ENCODE measurements at regions not wholly inside any gene's neighbourhood (a gene's known extent, or its start where the extent isn't known, plus 50 kb on each side); places are given as distances from the start of the nearest gene placed in this dataset.

DNA sequence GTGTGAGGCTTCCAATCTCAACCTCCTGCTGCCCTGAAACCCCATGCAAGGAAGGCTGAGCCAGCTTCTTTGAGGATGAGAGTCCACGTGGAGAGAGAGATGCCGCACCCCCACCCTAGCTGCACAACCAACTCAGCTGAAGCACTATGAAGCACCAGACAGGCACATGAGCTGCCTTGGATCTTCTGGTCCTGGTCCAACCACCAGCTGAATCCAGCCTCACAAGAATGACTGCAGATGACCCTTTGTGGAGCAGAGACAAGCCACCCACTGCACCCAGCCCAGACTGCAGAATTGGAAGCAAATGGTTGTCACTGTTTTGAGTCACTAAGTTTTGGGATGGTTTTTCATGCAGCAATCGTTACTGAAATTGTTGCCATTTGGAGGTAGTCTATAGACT lies 149.6 kb upstream of the SYT13 start:
- DNase-seq: no peak

DNA sequence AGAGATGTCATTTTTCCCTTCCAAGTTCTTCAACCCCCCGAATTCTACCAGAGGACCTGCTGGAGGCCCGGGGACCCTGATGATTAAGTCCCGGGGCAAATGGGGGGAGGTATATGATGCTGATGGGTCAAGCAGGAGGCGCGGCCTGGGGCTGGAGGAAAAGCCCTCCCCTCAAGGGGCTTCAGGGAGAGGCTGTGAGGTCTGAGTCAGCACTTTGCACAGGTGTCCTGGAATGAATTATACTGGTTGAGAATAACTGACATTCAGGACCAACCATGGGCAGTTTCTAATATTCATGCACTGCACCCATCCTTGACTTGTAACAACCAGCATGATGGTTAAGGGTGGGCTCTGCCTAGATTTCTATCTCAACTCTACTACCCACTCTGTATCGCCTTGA lies 146.8 kb upstream of the SYT13 start:
- no peak for DNase-seq

DNA sequence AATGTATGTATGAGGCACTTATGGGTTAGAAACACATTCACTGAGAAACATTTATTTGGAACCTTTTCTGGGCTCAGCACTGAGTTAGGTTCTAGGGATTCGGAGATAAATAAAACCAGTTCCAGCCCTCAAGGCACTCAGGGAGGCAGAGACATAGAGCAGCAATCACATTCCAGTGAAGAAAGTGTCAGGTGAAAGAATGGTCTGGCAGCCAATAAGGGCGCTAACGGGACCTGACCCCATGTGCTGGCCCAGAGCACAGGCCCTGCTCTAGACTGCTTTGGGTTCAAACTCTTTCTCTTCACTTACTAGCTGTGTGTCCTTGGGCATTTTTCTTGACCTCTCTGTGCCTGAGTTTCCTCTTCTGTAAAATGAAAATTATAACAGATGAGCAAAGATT lies 146.0 kb upstream of the SYT13 start:
- DNase-seq: no peak

DNA sequence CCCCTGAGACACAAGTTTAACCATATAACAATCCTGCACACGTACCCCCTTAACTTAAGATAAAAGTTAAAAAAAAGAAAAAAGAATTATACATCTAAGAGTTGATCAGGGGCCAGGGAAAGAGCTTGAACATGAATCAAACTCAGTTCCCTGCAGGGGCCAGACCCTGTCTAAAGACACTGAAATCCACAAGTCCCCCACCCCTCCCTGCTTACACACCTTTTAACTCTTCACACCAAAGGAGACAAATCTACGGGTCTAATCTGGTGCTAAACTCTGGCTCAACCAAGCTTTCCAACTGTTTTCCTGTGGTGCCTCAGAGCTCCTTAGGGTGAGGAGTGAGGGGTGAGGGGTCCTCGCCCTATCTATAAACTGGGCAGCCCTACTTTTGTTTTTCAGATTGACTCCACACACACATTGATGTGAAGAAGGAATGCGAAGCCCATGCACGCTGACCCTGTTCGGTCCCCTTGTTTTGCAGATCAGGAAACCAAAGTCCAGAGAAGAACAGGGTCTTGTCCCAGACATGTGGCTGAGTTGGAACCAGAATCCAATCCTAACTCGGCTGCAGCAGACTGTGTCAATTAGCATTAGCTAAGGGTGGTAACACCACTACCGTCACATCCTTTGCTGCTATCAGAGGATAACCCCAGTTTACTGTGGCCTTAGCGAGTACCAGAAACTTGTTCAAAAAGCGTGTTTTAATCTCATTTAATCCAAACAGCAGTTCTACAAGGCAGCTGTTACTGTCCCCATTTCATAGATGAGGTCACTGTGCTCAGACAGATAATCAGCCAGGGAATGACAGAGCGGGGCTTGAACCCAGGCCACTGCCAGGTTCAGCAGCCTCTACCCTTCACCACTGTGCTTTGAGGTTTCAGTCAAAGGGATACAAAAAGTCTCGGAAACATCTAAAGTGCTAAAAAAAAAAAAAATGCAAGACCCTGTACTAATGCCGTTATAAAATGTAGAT lies 145.2 kb upstream of the SYT13 start:
- DNase-seq: no peak

DNA sequence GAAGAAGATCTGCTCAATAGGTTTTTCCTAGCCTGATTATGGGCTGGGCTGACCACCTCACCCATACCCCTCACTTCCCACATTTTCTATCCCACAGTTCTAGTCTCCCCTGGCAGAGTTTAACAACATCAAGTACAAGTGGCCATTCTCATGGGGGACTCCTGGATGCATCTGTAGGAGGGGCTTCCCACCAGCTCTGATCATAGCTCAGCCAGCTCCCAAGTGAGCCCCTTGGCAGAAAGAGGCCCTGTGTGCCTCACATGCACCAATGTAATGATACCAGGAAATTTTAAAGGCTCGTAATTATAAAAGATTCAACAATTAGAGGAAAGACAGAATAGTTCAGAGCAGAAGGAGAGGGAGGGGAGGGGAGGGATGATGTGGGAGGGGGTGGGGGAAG lies 144.2 kb upstream of the SYT13 start:
- DNase-seq: no peak

DNA sequence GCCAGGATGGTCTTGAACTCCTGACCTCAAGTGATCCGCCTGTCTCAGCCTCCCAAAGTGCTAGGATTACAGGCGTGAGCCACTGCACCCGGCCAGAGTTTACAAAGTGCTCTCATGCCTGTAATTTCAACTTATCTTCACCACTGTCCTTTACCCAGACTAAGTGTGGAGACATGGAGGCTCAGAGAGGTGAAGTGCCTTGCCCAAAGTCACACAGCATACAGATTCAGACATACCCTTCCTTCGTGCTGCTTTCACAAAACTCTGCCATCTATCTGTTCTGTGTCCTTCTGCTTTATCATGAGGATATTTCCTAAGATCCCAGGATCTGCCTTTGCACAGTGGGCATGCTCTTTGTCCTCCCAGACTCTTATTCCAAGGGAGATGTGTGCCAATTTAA lies 143.6 kb upstream of the SYT13 start:
- no peak for DNase-seq

DNA sequence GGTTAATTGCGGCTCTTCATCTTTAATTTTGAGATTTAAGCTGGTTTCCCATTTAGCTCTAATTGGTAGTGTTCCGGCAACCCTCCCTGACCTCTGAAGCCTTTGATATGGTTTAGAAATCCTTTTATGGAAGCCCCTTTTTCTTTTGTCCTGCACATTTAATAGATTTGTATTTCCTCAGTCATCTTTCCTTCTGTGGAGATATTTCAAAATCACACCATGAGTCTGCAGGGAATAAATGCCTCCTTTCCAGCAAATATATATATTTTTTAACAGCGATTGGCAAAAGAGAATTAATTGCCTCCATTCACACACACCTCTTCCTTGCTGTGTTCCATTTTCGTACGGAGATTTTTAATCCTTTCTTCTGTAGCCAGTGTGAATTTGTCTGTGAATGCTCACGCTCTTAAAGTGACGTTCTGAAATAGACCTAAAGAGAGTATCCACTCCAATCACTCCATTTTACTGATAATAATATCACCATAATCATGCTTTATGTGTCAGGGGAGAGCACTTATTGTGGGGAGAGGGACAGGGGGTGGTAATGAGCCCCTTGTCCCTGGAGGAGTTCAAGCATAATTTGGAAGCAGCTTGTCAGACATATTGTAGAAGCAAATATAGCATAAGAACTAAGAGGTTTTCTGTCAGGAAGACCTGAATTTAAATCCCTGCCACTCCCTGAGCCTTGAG lies 142.5 kb upstream of the SYT13 start:
- DNase-seq: no peak

DNA sequence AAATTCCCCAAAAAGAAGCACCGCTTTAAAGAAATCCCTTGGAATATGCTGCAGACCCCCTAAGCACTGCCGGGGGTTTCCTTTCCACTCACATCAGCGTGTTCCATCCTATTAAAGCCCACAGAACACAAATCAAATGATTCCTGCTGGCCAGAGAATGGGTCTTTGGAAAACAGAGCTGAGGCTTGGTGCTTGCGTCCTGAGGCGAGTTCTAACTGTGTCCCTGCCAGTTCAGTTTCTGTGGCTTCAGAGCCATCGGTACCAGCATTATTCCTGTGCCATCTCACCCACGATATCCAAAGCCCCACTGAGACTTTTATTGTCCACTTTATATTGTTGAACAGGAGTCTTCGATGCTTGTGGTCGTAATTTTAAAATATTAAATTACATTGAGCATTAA lies 142.0 kb upstream of the SYT13 start:
- no peak for DNase-seq

DNA sequence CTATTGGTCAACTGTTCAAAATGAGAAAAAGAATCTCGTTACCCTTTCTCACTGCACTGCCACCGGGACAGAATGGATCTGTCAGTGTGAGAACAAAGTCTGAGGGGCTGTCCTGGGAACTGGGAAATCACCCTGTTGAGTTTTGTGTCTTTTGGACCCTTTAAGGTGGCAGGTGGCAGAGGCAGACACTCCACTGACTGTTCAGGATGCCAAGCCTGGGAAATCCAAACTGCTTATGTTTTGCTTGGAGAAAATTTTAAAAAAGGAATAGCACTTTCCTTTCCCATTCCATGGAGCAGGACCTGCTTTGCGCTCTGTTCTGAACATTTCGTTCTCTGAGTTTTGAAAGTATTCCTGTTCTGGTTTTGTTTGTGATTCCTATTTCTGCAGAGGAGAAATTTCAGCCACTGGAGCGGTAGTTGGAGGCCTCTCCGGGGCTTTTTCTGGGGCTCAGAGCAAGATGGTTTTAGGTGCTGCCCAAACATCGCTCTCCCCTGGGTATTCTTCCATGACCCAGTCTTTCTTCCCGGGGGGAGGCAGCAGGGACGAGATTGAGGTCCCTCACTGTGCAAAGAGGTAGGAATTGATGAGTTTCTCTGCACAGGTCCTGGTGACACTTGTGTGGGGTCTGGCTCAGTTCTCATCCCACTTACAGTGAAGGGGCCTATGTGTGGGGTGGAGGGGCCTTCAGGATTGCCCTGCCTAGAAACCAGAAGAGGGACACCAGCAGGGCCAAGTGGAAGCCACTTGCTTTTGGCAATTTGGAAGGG lies 138.5 kb upstream of the SYT13 start:
- DNase-seq: no peak

DNA sequence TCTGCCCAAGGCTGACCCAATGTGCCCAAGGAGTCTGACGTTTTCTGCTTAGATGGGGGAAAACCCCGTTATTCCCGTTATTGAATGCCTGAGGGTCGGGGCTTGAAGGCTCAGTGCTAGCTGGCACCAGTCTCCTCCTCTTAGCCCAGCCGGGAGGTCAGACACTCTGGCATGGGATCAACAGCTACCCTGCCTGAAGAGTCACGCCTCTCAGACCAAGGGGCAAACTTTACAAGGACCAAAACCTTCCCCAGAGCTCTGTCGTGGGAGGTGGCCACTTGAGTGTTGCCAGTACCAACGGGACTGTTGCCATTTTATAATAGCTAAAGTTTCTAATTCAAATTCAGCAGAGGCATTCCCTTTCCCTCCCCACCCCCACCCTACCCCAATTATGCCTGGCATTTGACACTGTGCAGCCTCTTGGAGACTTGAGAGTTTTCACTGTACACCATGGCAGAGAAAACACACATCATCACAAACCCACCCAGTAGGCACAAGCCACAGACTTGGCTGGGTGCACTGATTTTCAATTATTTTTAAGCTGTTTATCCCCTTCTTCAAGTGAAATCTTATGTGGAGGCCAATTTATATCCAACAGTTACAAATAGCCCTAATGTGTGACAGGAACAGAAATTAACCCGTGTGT lies 137.5 kb upstream of the SYT13 start:
- no peak for DNase-seq

DNA sequence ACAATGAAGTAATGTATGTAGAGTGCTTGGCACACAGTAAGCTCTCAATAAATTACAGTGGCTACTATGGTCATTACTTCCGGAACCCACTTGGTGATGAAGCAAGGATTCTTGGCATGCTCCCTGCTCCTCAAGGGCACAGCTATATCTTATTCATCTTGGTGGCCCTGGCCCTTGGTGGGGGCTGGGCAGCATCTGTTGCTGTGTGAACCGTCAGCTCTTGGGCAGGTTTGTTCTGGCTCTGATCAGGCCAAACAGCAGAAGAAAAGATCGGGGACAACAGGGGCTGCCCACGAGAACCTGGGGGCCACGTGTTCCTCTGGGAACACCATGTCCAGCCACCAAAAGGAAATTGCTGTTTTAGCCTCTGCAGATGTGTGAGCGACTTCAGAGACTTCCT lies 136.9 kb upstream of the SYT13 start:
- DNase-seq: no peak

DNA sequence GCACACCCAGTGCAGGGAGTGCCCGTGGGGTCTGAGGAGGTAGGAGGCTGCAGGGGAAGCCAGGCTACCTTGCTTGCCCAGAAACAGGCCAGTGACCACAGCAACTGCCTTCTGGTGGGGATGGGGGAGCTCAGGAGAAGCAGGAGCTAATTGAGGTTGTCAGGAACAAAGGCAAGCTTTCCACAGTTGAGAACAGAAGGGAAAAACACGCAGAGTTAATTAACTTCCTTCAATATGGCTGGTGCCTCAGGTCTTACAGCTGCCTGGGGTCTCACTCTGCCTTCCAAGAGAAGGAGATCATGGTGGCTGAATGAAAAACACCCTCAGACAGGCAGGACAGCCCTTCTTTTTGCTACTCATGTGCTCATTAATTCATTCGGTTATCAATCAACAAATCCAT lies 127.9 kb upstream of the SYT13 start:
- no peak for DNase-seq

DNA sequence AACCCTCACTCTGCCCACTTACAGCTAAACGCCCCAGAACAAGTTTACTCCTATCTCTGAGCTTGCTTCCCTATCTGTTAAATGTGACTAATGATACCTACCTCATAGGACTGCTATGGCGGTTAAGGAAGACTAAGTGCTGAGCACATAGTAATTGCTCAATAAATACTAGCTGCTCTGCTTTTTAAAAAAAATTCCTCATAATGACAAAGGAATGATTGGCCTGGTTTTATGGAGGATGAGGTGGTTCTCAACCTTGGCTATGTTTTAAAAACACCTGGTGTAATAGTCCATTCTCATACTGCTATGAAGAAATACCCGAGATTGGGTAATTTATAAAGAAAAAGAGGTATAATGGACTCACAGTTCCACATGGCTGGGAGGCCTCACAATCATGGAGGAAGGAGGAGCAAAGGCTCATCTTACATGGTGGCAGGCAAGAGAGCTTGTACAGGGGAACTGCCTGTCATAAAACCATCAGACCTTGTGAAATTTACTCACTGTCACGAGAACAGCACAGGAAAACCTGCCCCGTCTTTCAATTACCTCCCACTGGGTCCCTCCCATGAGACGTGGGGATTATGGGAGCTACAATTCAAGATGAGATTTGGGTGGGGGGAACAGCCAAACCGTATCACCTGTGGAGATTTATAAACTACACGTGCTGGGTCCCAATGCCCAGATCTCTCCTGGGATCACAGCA lies 127.2 kb upstream of the SYT13 start:
- DNase-seq: no peak

DNA sequence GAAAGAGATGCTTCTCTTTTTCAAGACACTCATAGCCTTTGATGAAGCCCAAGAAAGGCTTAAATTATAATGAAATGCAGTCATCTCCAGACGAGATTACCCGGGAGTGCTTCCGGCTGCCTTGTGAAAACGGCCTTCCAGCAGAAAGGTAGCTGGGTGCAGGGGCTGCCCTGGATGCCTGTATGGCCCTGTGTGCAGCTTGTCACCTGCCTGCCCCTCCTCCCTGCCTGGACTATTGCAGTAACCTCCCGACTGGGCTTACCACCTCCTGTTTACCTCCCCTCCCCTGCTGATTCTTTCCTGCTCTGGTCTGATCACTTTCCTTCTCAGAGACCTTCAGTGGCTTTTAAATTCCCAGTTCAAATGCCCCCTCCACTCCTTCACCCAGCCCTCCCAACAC lies 126.4 kb upstream of the SYT13 start:
- no peak for DNase-seq

DNA sequence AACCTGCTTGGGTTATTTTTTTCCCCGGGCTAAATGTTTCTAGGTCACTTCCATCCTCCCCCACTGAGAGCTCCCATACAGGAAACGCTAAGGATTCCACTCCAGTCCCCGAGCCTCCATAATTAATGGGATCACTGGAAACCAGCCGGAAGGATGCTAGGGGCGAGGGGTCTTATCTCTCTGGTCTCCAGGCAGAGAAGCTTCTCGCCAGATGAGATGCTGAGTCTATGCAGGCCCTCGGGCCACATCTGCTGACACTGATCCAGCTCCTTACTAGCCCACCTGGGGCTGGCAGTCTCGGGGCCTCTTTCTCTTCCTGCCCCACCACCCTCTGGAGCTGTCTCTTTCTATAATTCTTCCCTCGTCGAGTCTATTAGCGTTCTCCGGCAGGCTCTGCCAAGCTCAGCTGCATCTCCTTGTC lies 125.9 kb upstream of the SYT13 start:
- DNase-seq: no peak

DNA sequence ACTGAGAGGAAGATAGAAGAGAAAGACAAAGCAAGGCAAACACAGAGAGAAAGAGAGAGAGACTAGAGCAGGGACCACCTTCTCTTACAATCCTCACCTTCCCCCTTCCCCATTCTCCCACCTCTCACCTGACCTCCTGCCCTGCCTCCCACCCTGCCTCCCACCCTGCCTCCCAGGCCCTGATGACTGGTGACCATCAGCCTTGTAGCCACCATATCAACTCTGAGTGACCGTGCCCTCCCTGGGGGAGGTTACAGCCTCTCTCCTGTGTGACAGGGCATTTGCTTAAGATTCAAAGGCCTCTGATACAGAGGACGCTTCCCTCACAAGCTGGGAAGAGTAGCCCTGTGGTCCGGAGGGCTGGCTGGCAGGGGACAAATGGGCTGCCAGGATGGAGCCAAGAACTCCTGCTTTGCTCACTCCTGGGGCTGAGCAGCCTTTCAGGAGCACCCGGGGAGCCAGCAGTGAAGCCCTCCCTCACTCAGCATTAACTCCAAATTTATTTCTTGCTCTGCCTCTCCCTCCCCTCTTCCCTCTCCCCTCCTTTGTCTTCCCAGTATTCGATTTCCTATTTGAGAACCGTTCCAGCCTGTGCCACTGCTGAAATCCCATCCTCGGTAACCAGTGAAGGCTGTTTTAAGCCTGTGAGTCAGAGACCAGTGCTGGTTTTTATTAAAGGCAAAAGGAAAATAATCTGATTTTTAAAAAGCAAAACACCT lies 125.2 kb upstream of the SYT13 start:
- no peak for DNase-seq

DNA sequence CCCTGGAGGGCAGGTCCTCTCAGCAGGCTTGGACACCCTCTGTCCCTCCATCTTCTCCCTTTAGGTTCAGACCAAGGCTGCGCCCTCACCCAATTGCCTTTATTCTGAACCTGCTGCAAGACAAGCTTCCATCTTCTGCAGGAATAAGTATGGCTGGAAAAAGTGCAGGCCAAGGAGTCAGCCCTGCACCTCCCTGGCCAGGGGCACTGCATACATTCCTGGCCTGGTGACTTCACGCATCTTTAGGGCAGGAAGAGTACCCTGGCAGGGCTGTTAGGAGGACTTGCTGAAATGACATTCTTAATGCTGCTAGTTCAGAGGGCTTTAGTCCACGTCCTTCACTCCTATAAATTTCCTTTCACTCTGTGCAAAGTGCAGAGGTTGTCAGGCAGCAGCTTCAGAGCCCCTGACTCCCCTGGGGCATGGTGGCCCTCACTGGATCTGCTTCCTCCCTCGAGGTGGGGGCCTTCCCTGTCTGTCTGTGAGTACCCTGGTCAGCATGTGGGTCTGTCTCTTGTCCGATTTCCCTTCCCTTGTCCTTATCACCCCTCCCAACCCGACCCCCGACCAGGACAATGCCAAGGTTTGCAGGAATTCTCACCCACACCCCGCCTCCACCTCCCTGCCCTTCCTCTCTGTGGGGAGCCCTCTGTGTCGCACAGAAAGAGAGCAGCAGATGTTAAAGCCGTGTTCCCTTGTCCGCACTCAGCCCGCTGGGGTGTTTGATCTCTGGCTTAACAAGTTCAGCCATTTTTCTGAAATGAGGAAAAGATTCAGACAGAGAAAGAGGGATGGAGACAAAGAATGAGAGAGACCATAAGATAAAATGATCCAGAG lies 124.5 kb upstream of the SYT13 start:
- DNase-seq: no peak

DNA sequence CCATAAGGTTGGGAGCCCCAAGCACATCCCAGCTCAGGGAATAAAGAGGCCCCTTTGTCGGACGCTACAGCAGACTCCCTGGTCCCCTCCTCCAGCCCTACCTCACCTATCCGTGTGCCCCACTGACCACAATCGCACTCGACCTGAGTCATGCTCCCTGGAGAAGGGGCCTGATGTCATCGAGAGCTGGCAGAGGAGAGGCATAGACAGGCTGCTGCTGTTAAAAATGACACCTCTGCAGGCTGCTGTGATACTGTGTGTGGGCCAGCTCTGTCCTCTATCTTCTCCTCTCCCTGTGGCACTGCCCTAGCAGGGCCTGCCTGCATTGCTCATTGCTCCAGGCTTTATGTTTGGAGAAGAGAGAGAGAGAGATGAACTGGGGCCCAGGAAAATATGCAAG lies 123.4 kb upstream of the SYT13 start:
- DNase-seq: no peak

DNA sequence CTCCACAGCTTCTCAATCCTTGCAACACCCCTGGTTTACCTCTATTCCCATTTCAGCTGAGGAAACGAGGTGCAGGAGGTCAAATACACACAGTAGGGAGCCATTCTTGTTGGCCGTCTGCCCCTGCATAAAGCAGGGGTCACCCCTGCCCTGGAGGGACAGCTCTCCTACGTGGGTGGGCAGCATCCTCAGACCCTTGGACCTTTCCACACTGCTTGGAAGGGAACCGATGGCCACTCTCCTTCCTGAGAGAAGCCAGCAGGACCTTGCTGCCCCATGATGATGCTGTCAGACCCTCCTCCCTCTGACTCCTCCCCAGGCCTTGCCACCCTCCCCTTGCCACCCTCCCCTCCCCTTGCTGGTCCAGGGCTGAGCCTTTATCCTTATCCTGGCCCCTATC lies 121.1 kb upstream of the SYT13 start:
- no peak for DNase-seq

DNA sequence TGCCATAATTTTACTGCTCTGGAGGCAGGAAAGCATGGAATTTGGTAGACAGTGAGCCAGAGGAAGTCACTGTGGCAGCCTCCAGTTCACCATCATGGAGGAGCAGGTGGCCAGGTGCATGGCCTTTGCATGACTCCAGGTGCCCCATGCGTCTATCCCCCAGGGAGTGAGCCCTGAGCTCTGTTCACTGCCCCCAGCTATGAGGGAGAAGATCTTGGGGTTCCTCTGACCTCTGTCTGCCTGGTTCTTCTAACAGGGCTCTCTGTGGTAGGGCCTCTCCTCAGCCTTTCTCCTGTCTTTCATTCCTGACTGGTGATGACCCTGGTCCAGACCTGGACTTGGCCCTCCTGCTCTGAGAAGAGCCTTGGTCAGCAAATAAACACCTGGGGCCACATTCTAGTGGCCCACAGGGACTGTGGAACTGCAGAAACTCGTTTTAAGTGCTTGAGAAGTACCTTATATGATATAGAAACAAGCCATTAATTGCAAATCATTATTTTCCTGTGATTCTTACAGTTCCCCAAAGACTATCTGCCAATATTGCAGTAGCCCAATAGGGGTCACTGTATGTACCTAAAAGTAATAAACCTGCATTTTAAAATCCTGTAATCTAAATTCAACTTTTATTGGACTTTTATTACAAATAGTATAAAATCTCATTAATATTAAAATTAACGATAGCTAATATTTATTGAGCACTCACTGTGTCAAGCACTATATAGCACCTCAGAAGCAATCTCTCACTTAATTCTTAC lies 120.0 kb upstream of the SYT13 start:
- DNase-seq: no peak

All from NCI-H510A treated with DMSO at 0.1 percent for 48 hours (cell line).